Calu3 (cell line): ENCODE measurements at regions not wholly inside any gene's neighbourhood (a gene's known extent, or its start where the extent isn't known, plus 50 kb on each side); places are given as distances from the start of the nearest gene placed in this dataset.

Experiments used
- BruUV-seq: library from RNA; stranded (reverse); fragments of 400-500 nt; replicated peaks from 2 replicates; lab custom pipeline; 2021; lab: Mats Ljungman, UMichigan
- CTCF ChIA-PET: fragments of 300-600 bp; sonication (Branson Sonifier 250); formaldehyde crosslinking; loops from one replicate; lab custom pipeline; 2022; ENCODE audit warnings: antibody characterized with exemption; lab: Charles Lee
- DNase-seq: peaks from one replicate; pipeline ENCODE4 v3.0.0; 2022
- H3K27ac Mint-ChIP-seq: one replicate; pipeline ENCODE4 v1.8.0; 2022; ENCODE audit warnings: mixed read lengths; ENCODE audit not compliant: unreplicated experiment
- H3K27me3 Mint-ChIP-seq: one replicate; pipeline ENCODE4 v1.8.0; 2022; ENCODE audit warnings: mixed read lengths; ENCODE audit not compliant: unreplicated experiment
- H3K36me3 Mint-ChIP-seq: one replicate; pipeline ENCODE4 v1.8.0; 2022; ENCODE audit warnings: mild to moderate bottlenecking, moderate library complexity, mixed read lengths; ENCODE audit not compliant: insufficient read depth, unreplicated experiment
- H3K4me1 Mint-ChIP-seq: one replicate; pipeline ENCODE4 v1.8.0; 2022; ENCODE audit warnings: mild to moderate bottlenecking, low read depth, mixed read lengths; ENCODE audit not compliant: unreplicated experiment
- H3K4me3 Mint-ChIP-seq: one replicate; pipeline ENCODE4 v1.8.0; 2022; ENCODE audit warnings: mild to moderate bottlenecking, low read depth, moderate library complexity, mixed read lengths; ENCODE audit not compliant: unreplicated experiment
- H3K9me3 Mint-ChIP-seq: one replicate; pipeline ENCODE4 v1.8.0; 2022; ENCODE audit warnings: low read depth, mixed read lengths; ENCODE audit not compliant: unreplicated experiment
- intact Hi-C: fragments of 100-400 bp; cut with micrococcal nuclease; formaldehyde crosslinking; loops from one replicate; pipeline ENCODE4 v1.10.0; 2022; ENCODE audit not compliant: unreplicated experiment
- TF ChIP-seq, protein P1 (sequence below): fragments of 200-600 bp; IDR thresholded peaks from one replicate; pipeline ENCODE4 v1.8.0; 2022; ENCODE audit warnings: antibody characterized with exemption; ENCODE audit not compliant: unreplicated experiment

DNA sequence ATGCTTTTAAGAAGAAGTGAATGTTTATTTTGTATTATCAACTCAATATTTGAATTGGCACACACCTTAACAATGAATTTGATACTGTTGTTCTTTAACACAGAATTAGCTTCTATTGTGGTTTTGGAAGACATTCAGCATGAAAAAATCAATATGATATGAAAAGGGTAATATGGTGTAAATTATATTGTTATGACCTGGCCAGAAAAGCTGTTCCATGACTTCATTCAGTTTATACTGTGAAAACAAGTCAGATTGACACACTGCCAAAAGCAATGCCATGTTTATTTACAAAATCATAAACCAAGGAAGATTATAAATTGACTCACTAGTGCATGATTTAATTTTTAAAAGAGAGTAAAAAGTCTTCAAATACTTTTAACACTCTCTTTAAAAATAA, 851.4 kb upstream of the SEL1L start:
- CTCF ChIA-PET = no interaction called here

DNA sequence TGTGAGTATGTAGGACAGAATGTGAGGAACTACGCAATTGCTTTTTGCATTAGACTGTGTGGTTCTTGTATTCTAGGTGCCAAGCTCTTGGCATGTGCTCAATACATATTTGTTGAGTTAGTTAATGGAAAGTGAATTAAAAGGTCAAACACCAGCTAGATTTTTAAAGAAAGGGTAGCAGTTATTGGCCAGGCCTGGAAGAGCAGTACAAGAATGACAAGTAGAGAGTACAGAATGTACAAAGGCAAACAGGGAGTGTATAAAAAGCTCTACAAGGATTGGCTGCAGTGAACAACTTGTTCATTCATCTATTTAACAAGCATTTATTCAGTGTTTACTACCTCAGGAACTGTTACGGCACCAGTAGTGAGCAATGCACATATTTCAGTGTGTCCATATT, 854.0 kb upstream of the SEL1L start:
- Mint-ChIP-seq H3K4me3 (no peak overlapping the region), H3K4me1 (no peaks in the 10 kb centered on the region), H3K27me3 (no peaks in the 10 kb centered on the region), H3K36me3 (no peaks in the 10 kb centered on the region), H3K27ac (no peak overlapping the region), H3K9me3 (peaks cover 16% of the 10 kb centered on the region)
- TF ChIP-seq, protein P1, sequence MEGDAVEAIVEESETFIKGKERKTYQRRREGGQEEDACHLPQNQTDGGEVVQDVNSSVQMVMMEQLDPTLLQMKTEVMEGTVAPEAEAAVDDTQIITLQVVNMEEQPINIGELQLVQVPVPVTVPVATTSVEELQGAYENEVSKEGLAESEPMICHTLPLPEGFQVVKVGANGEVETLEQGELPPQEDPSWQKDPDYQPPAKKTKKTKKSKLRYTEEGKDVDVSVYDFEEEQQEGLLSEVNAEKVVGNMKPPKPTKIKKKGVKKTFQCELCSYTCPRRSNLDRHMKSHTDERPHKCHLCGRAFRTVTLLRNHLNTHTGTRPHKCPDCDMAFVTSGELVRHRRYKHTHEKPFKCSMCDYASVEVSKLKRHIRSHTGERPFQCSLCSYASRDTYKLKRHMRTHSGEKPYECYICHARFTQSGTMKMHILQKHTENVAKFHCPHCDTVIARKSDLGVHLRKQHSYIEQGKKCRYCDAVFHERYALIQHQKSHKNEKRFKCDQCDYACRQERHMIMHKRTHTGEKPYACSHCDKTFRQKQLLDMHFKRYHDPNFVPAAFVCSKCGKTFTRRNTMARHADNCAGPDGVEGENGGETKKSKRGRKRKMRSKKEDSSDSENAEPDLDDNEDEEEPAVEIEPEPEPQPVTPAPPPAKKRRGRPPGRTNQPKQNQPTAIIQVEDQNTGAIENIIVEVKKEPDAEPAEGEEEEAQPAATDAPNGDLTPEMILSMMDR = no peak
- CTCF ChIA-PET = no interaction called here
- intact Hi-C loops = no loop called here
- no TSS peak for BruUV-seq
- no peak for DNase-seq

More for the DNA sequence above, 851.4 kb upstream of the SEL1L start:
- H3K27me3 Mint-ChIP-seq = no peaks in the 10 kb centered on the region
- H3K4me3 Mint-ChIP-seq = no peak overlapping the region
- no peak for DNase-seq
- peaks cover 16% of the 10 kb centered on the region for H3K9me3 Mint-ChIP-seq
- no peak overlapping the region for H3K27ac Mint-ChIP-seq
- BruUV-seq = no TSS peak
- no peaks in the 10 kb centered on the region for H3K4me1 Mint-ChIP-seq
- TF ChIP-seq, protein P1 = no peak
- H3K36me3 Mint-ChIP-seq = no peaks in the 10 kb centered on the region
- intact Hi-C loops = no loop called here

DNA sequence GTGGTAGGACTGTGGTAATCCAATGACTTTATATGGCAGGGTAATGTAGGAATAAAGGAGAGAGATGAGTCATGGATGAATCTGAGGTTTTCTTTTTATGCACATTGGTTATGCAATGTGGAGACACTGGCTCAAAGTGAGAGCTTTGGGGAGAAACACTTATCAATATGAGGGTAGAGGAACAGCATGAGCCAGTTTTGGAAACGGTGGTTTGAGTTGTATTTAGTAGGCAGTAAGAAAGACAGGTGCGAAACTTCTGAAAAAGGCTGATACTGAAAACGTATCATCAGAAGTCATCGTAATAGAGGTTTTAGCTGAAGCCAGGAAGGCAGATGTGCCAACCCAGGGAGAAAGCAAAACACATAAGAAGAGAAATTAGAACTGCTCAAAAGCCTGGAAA, 854.8 kb upstream of the SEL1L start:
- TF ChIP-seq, protein P1 = no peak
- Mint-ChIP-seq H3K9me3 (peaks cover 16% of the 10 kb centered on the region), H3K36me3 (no peaks in the 10 kb centered on the region), H3K27me3 (no peaks in the 10 kb centered on the region), H3K4me3 (no peak overlapping the region), H3K27ac (no peak overlapping the region), H3K4me1 (no peaks in the 10 kb centered on the region)
- CTCF ChIA-PET = no interaction called here
- BruUV-seq = no TSS peak
- DNase-seq = no peak
- intact Hi-C loops = no loop called here

DNA sequence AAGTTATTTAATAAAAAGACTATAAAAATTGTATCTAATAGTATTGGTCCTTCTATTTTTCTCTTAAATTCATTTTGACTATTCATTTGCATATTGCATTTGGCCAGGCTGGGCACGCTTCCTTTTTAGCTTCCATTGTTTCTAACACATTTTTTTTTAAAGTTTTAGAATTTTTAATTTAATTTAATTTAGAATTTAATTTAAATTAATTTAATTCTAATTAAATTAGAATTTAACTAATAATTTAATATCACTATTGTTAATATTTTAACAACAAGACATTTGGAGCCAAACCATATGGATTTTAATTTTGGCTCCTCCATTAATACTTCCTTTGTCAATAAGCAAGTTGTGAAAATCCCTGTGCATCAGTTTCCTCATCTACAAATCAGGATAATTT, 856.9 kb upstream of the SEL1L start:
- Mint-ChIP-seq H3K9me3 (peaks cover 12% of the 10 kb centered on the region), H3K4me1 (no peaks in the 10 kb centered on the region), H3K4me3 (no peak overlapping the region), H3K27ac (no peak overlapping the region), H3K27me3 (no peaks in the 10 kb centered on the region), H3K36me3 (no peaks in the 10 kb centered on the region)
- CTCF ChIA-PET = no interaction called here
- TF ChIP-seq, protein P1 = no peak
- no TSS peak for BruUV-seq
- intact Hi-C loops = no loop called here
- no peak for DNase-seq

DNA sequence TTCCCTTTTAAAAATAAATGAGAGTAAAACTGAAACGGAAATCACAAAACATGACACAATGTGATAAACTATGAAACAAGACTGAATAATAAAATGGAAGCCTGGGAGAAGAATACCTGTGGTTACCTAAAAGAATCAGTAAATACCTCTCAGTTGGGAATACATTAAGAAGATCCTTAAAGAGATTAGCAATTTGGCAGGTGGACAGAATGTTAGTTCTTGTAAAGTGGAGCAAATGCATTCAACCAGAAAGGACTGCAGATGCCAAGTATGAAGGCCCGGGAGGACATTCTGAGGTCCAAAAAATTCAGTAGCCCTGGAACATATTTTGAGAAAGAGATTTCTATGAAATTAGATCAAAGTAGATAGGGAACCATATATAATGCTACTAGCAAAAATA, 861.3 kb upstream of the SEL1L start:
- no peaks in the 10 kb centered on the region for H3K4me1 Mint-ChIP-seq
- no peak for DNase-seq
- CTCF ChIA-PET = no interaction called here
- no peaks in the 10 kb centered on the region for H3K36me3 Mint-ChIP-seq
- no peaks in the 10 kb centered on the region for H3K27me3 Mint-ChIP-seq
- H3K4me3 Mint-ChIP-seq = no peak overlapping the region
- H3K27ac Mint-ChIP-seq = no peak overlapping the region
- intact Hi-C loops = no loop called here
- TF ChIP-seq, protein P1 = no peak
- no peaks in the 10 kb centered on the region for H3K9me3 Mint-ChIP-seq
- BruUV-seq = no TSS peak
